ENCODE measurements at regions not wholly inside any gene's neighbourhood (a gene's known extent, or its start where the extent isn't known, plus 50 kb on each side); places are given as distances from the start of the nearest gene placed in this dataset.
"Not testable (repeated sequence)": the region's sequence is repeated elsewhere in the genome, so short reads cannot be mapped to it uniquely, and the experiment has no call there.

DNA sequence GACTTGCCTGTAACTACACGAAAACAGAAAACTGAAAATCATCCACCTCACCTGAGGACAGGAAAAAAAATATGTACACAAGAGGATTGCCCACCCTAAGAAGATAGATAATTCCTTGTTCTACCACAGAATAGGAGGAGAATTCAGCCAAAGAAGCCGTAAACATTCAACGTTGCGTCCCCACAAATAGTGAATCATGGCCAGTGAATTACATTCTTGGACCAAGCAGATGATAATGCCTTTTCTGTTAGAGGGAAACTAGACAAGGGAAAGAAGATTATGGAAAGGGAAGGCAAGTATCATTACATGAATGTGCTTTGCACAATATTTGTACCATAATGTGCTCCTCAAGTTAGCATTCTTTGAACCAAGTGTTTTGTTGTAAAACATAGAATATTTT is 95.5 kb upstream of the C1QTNF7 start:
- H3K36me3 ChIP-seq: no peaks in the 10 kb centered on the region
- H3K27ac ChIP-seq: peak overlapping the region in 1 of 5 donors; percentile 11
- intact Hi-C loops (cut with DNase I; ENCODE audit: low total_unique reads): no loop called here
- no peaks in the 10 kb centered on the region for H3K9me3 ChIP-seq
- H3K27me3 ChIP-seq: no peaks in the 10 kb centered on the region
- no peak for DNase-seq
- H3K4me3 ChIP-seq: no peak overlapping the region
- TF ChIP-seq EP300 (IDR thresholded peaks at IDR 0.05): no peak
- TF ChIP-seq POLR2AphosphoS5 (IDR thresholded peaks at IDR 0.05): no peak
- no peak for TF ChIP-seq POLR2A (IDR thresholded peaks at IDR 0.05)
- TF ChIP-seq, protein P1, sequence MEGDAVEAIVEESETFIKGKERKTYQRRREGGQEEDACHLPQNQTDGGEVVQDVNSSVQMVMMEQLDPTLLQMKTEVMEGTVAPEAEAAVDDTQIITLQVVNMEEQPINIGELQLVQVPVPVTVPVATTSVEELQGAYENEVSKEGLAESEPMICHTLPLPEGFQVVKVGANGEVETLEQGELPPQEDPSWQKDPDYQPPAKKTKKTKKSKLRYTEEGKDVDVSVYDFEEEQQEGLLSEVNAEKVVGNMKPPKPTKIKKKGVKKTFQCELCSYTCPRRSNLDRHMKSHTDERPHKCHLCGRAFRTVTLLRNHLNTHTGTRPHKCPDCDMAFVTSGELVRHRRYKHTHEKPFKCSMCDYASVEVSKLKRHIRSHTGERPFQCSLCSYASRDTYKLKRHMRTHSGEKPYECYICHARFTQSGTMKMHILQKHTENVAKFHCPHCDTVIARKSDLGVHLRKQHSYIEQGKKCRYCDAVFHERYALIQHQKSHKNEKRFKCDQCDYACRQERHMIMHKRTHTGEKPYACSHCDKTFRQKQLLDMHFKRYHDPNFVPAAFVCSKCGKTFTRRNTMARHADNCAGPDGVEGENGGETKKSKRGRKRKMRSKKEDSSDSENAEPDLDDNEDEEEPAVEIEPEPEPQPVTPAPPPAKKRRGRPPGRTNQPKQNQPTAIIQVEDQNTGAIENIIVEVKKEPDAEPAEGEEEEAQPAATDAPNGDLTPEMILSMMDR (IDR thresholded peaks at IDR 0.05): no peak
- H3K4me1 ChIP-seq: peaks cover 0 to 32% (median 0%) of the 10 kb centered on the region in 4 donors
- WGBS, 5 donors: 66 to 83% (median 76%) methylated on average over 4 of the region's 4 CpGs

DNA sequence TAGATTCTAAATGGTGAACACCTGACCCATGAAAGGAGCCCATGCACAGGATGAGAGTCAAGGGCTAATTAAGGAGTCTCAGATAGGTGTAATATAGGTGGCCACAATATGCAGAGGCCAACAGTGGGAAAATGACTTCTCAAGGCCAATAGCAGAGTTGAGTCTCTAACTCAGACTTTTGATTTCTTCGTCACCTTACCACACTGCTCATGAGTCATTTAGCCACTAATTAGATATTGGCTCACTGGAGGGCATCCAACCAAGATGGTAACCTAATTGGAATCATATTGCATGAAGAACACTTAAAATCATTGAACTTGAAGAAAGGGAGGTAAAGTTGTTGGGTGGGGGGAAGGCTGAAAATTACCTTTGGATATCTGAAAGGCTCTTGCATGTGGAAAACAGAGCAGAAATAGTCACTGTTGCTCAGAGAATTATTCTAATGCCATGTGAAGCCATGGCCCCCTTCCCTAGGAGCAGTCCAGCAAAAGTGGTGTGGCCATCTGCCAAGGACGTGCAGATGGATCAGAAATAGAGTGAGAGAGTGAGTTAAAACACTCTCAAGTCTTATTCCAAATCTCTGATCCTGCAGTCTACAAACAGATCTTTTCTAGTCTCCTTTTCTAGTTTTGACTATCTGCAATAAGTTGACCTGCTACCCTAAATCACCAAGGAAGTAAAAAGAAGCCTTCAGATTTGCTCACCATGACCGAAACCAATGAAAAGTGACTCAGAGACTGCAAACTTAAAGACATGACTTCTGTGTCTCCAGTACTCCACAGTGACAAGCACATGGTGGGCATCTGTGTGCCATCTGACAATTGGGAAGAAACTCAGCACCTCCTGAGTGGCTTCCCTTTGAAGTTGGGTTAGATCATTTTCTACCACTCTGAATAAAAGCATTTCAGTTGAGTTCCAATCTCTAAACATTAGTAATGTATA is 93.9 kb upstream of the C1QTNF7 start:
- H3K4me3 ChIP-seq: no peak overlapping the region
- TF ChIP-seq POLR2A (IDR thresholded peaks at IDR 0.05) (no peak), POLR2AphosphoS5 (IDR thresholded peaks at IDR 0.05) (no peak), EP300 (IDR thresholded peaks at IDR 0.05) (no peak)
- TF ChIP-seq, protein P1 (IDR thresholded peaks at IDR 0.05): no peak
- no peaks in the 10 kb centered on the region for H3K27me3 ChIP-seq
- intact Hi-C loops (cut with DNase I; ENCODE audit: low total_unique reads): no loop called here
- H3K4me1 ChIP-seq: peaks cover 0 to 43% (median 0%) of the 10 kb centered on the region in 4 donors
- H3K36me3 ChIP-seq: no peaks in the 10 kb centered on the region
- no peaks in the 10 kb centered on the region for H3K9me3 ChIP-seq
- DNase-seq: no peak
- no peak overlapping the region for H3K27ac ChIP-seq
- WGBS, 5 donors: 67 to 83% (median 74%) methylated on average over 3 of the region's 3 CpGs

DNA sequence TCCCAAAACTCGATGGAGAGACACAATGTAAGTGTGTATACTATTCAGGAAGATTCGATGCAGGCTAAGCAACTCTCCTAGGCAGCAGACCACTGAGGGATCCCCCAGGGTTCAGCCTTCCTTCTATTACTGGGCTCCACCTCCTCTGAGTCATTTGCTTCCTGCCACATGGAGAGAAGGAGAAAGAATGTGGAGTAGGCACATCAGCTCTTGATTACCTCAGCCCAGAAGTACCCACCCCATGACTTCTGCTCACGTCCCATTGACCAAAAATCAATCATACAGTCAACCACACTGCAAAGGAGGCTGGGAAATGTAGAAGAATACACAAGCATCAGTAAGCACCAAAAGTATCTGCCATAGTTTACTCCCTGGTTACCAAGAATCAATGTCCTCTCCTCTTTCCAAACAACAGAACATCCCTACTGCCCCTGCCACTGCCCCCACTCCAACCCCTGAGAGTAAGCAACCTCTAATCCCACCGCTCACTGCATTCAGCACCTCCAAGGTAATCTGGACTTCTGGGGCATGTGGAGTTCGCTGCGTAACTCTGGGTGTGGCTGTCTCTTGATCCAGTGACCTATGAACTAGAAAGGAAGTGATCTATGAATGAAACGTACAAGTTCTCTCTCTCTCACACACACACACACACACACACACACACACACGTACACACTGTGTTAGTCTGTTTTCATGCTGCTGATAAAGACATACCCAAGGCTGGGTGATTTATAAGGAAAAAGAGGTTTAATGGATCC is 91.2 kb upstream of the C1QTNF7 start:
- Histone ChIP-seq H3K9me3 (no peaks in the 10 kb centered on the region), H3K27me3 (peaks cover 0 to 2% (median 0%) of the 10 kb centered on the region in 3 donors), H3K27ac (no peak overlapping the region), H3K4me3 (no peak overlapping the region), H3K36me3 (no peaks in the 10 kb centered on the region), H3K4me1 (peaks cover 0 to 43% (median 0%) of the 10 kb centered on the region in 4 donors)
- intact Hi-C loops (cut with DNase I; ENCODE audit: low total_unique reads): no loop called here
- WGBS, 5 donors: 47 to 64% (median 55%) methylated on average over 8 of the region's 8 CpGs
- TF ChIP-seq, protein P1 (IDR thresholded peaks at IDR 0.05): no peak
- TF ChIP-seq POLR2A (IDR thresholded peaks at IDR 0.05): no peak
- no peak for TF ChIP-seq POLR2AphosphoS5 (IDR thresholded peaks at IDR 0.05)
- no peak for TF ChIP-seq EP300 (IDR thresholded peaks at IDR 0.05)
- peak in 1 of 2 donors; percentile 19 for DNase-seq

DNA sequence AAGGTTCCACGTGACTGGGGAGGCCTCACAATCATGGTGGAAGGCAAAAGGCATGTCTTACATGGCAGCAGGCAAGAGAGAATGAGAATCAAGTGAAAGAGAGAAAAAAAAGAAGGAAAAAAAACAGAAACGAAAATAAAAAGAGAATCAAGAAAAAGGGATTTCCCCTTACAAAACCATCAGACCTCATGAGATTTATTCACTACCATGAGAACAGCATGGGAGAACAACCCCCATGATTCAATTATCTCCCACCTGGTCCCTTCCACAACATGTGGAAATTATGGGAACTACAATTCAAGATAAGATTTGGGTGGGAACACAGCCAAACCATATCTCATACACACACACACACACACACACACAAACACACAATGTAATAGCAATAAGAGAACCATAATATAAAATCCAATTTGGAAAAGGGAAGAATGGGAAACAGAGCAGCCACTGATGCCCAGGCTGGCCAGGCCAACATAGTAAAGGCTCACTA is 90.6 kb upstream of the C1QTNF7 start:
- intact Hi-C loops (cut with DNase I; ENCODE audit: low total_unique reads); H3K9me3 ChIP-seq; H3K27me3 ChIP-seq; H3K36me3 ChIP-seq; H3K4me3 ChIP-seq; DNase-seq: not testable (repeated sequence)
- 57 to 71% (median 65%) methylated on average over 2 of the region's 2 CpGs for WGBS, 5 donors
- H3K4me1 ChIP-seq: peaks cover 0 to 36% (median 0%) of the 10 kb centered on the region in 4 donors
- H3K27ac ChIP-seq: peak overlapping the region in 1 of 5 donors; percentile 39
